NCI-H345 treated with DMSO at 0.1 percent for 48 hours (cell line): ENCODE measurements at regions not wholly inside any gene's neighbourhood (a gene's known extent, or its start where the extent isn't known, plus 50 kb on each side); places are given as distances from the start of the nearest gene placed in this dataset.
"Not testable (repeated sequence)": the region's sequence is repeated elsewhere in the genome, so short reads cannot be mapped to it uniquely, and the experiment has no call there.

ENCODE experiments used
- DNase-seq: peaks from one replicate; lab custom pipeline; 2025; ENCODE audit not compliant: unreplicated experiment; lab: John Stamatoyannopoulos, UW

DNA sequence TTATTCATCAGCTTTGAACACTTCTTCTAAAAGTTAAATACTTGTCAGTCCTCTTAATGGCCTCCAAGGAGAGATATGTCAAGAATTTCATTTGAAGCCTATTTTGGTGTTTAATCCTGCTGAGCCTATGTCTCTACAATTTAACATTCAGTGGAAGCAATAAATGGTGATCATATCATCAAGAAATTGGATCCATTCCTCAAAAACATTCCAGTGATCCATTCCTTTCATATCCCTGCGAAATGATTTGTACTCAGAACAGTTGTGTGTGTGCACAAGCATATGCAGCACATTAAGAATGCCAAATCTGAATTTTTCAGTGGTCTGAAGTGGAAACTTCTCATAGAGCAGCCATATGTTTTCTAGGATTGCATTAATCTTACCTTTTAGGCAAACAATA lies 373.7 kb upstream of the SYT1 start:
- no peak for DNase-seq

DNA sequence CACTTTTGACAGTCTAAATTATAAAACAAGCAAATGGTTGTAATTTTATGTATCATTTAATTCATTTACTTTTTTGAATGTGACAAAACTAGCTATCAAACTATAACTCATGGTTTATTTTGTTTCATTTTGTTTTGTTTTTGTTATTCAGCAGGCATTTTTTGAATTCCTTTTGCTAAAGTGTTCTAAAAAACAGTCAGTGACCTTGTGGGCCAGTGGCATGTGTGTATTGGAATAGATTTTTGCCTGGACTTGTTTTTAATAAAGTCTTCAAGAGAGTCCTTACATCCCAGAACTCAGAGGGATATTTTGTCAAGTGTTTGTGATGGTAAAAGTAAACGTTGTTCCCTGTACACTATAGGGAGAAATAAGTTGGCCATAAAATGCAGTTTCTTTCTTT lies 369.7 kb upstream of the SYT1 start:
- no peak for DNase-seq

DNA sequence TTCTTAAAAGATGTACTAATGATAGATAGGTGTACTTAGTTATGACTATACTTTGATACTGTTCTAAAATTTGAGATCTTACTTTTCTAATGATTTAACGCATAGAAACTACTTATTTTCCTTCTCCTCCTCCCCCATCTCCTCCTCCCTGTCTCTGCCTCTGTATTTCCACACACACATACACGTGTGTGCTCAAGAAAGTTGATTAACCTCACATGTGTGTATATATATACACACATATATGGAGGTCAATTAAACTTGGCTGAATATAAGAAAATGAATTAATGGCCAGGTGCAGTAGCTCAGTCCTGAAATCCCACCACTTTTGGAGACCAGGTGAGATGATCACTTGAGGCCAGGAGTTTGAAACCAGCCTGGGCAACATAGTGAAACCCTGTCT lies 362.7 kb upstream of the SYT1 start:
- DNase-seq: no peak

DNA sequence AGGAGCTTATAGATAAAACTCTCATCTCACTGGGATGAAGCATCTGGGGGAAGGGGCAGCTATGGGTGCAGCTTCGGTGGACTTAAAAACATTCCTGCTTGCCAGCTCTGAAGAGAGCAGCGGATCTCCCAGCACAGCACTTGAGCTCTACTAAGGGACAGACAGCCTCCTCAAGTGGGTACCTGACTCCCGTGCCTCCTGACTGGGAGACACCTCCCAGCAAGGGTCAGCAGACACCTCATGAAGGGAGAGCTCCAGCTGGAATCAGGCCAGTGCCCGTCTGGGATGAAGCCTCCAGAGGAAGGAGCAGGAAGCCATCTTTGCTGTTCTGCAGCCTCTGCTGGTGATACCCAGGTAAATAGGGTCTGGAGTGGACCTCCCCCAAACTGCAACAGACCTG lies 345.2 kb upstream of the SYT1 start:
- DNase-seq: no peak

DNA sequence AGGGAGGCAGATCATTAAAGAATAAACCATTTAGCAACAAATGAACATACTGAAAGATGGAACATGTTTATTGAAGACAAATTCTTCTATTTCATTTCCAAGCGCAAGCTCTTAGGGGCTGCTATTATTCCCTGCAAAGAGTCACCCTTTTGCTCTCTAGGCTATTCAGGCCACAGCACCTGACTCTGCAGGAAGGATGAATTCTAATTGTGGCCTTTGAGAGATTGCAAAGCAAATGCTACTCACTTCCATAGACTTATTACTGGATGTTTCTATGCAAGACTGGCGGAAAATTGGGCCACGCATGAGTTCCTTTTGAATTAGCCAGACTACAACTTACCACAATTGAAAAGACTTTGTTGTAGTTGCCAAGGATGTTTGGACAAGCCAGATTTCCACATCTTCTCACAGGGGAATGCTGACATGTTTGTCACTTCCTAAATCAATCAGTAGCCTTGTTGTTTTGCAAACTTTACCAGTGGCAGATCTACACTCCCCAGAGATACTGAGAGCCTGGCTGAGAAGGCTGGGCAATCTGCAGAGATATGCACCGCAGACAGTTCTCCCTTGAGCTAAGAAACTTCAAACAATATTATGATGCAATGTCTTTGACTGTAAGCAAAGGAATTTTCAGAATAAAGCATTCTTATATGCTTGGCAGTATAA lies 334.3 kb upstream of the SYT1 start:
- peak; percentile 33 for DNase-seq

DNA sequence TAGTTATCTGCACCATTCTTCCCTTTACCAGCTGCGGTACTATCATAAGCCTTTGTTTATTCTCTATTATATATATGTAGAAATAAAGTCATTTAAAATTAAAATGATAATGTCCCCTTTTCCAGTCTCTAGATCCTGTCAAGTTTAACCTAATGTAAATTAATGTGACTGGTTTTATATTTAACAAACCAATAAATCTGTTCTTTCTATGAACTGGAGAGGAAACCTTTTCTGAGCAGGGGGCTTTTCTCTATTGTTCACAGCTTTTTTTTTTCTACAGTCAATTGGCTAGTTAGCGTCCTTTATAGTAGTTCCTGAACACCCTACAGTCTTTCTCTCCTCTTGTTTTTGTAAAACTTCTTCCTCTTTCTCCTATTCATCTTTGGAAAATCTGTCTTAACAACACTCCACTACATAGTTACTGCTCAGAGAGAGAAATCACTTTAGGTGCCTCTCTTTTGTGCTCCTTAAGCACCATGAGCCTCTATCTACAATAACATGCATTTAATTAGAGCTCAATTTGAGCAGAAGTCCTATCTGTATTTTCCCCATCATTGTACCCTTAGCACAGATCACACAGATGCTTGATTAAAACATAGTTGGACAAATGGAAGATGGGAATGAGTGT lies 332.6 kb upstream of the SYT1 start:
- no peak for DNase-seq

DNA sequence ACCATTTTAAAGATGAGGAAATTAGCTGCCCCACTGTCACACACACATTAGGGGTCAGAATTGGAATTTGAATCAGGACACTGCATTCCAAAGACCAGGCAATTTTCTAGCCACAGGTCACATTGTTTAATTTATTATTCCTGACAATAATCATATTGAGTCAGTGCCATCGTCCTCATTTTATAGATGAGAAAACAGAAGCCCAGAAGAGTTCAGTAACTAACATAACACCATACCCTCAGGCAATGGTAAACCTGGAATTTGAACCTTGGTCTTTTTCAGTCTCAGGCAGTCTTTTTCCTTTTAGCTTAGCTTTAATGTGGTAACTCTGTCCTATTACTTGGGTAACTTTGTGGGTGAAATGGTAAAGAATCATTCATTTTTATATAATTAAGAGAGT lies 330.3 kb upstream of the SYT1 start:
- DNase-seq: no peak

DNA sequence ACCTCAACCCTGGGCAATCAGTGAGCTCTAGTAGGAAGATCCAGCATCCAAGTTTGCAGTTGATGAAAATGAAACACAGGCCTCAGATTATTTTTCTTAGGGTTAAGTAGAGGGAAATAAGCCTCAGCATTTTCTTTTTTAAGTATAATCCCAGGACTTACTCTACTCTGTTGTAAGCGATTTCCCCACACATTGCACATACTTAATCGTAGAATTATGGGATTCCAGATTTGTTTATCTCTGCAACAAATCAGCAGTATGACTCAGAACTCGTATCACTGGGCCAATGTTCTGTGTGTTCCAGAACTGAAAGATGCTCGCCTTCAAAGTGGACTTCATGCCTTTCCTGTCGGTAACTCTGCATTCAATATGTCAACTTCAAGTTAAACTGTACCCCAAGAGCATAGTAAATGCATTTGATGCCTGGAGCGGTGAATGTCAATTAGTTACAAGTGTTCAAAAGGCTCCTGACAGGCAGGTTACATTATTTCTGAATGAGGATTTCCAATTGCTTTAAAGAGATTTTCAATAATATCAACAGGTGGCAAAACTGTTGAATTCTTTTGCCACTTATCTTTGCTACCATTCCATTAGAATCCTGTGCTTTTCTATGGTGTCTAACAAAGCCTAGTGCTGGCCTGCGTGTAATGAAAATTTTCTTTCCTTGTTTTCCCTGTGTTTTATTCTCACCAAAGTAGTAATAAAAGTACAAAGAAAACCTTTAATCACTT lies 323.8 kb upstream of the SYT1 start:
- DNase-seq: no peak

DNA sequence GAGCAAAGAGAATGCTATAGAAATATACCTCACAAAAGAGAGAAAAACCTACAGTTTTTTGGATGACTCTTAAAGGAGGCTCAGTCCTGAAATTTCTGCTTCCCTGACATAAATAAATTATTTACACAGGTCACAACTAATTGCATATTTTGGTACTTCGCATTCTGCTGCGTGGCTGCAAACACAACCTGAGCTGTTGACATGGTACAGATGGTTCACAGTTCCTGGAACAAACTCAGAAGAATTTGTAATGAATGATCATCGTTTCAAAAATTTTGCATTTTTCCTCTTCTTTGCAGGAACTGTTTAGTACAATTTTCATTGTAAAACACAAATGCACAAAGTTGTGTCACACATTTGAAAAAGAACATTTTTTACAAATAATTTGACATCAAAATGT lies 313.7 kb upstream of the SYT1 start:
- DNase-seq: no peak

DNA sequence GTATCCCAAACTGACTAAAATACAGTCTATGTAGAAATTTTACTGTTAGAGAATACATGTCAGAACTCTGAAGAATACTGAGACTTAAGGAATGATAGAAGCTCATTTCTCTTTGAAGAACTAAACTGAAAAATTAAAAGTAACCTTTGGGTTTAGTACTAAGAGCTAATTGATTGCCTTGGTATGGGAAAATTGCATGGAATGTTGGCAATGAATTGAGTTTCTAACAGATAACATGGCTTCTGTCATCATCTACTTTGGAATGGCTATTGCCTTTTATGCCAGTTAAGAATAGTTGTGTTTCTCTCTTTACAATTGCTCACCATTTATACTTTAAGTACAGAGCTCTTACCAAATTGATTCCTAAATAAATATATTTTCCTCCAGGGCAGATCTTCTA lies 308.8 kb upstream of the SYT1 start:
- no peak for DNase-seq

DNA sequence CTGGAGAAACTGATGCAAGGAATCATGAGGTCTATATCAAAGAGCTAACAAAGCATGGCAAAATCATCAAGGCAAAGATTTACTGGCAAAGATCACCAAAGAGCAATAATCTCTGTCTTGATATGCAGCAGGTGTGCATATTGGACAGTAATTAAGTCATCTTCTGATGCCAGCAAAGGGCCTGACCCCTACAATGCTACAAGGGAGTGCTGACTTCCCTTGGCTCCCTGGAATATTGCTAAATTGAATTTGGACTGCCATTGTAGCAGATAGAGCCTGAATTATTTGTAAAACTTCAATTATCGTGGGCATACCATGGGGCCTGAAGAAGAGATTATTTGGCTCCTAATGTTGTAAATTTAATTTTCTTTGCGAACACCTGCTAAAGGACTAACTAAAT lies 307.9 kb upstream of the SYT1 start:
- no peak for DNase-seq

DNA sequence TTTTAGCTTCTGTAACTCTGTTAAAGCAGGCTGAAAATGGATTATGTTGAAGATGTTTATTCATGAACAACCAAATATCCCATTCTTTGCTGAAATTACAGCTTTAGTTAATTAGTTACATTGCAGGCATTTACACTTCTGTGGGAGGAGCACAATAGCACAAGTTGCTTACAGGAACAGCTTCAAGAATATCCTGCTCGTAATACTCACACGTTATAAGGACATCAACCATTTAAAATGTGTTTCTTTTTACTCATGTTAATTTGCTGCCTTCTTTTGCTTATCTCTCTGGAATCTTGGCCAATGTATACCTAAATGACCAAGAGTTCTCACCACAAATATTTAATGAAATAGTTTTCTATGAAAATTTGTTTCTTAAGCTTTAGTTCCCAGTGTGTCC lies 305.2 kb upstream of the SYT1 start:
- no peak for DNase-seq

DNA sequence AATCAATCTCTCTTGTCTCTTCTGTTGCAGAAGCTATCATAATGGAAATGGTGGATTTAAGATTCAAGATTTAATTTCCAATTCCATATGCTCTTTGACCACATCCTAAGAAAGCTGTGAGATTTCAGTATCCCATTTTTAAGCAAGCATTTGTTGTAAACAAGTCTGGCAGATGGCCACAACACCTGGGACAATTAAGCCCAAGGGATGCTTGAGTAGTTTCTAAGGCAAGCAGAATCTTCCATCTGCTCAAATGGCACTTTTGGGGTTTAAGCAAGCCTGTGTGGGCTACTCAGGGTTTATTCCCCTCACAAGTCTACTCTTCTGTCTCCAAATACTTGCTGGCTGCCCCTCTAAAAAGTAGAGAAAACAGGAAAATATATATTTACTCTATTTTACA lies 304.7 kb upstream of the SYT1 start:
- DNase-seq: no peak

DNA sequence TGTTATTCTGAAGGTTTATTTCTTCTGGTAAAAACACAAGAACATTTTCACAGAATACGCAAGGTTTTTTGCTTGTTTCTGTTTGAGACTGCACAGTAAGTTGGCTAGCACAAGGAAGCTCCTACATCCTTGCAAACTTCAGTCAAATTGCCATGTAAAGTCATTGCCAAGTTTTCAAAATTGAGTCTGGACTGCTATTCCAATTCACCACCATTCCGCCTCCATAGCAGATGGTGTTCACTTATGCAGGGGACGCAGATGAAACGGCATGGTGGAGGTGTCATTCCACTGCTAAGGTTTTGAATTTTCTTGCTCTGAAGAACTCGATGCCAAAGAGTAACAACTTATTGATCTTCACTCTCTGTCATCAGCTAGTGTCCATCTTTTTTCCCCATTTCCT lies 303.9 kb upstream of the SYT1 start:
- DNase-seq: no peak

DNA sequence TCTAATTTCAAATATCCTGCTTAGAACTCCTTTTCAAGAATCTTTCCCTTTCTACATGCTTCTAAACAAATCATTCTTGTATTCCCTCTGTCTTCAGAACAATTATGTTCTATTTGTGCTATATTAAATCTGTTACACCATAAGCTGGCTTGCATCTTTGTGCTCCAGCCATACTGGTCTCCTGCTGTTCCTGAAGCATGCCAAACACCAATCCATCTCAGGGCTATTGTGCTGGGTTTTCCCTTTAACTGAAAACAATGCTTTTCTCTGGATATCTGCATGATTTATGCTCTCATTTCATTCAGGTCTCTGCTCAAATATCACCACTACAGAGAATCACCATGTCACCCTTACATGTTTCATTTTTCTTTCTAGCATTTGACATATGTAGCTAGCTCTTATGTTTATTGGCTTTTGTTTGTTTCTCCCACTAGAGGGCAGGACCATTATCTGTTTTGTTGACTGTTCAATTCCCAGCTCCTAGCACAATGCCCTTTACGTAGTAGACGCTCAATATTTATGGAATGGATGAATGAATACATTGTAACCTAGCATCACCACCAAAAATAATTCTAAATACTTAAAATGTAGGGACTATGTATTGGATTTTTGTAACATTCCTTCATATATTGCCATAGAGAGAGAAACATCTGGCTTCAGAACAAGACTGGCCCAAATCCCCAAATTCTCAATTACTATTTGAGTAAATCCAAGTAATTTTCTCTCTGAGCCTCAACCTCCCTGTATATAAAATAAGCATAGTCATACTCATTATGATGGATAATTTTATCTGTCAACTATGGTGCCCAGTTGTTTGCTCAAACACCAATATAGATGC lies 302.0 kb upstream of the SYT1 start:
- peak; percentile 6 for DNase-seq

DNA sequence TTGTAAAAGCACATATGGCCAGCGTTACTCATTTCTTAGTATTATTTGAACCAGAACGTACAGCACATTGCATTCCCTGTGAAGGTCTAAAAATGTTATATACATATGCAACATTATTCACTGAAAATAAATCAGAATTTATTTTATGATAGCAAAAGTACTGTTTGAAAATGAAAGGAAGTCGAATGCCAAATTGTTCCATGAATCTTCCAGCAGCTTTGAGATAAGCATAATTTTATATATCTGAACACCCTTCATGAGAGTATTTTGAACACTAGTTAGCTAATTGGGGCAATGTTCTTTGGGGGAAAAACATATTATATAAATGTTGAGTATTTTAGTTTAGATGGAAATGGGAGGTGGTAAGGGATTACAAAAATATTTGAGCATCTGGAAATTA lies 300.7 kb upstream of the SYT1 start:
- no peak for DNase-seq

DNA sequence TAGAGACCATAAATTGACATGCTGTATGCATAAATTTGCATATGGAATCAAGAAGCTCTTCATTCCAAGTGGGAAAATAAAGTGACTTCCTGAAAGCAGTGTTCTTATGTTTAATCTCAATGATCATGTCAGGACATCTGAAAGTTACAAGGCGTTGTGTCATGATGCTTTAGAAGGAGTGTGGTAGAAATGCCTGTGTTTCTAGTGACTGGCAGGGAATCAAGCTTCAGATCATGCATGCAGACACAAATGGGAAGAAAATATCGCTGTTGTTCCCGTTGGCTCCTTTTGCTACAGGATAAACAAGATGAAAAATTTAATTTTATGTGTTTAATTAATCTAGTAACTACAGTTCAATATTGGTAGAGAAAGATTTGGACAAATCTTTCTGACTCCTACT lies 298.1 kb upstream of the SYT1 start:
- DNase-seq: no peak

DNA sequence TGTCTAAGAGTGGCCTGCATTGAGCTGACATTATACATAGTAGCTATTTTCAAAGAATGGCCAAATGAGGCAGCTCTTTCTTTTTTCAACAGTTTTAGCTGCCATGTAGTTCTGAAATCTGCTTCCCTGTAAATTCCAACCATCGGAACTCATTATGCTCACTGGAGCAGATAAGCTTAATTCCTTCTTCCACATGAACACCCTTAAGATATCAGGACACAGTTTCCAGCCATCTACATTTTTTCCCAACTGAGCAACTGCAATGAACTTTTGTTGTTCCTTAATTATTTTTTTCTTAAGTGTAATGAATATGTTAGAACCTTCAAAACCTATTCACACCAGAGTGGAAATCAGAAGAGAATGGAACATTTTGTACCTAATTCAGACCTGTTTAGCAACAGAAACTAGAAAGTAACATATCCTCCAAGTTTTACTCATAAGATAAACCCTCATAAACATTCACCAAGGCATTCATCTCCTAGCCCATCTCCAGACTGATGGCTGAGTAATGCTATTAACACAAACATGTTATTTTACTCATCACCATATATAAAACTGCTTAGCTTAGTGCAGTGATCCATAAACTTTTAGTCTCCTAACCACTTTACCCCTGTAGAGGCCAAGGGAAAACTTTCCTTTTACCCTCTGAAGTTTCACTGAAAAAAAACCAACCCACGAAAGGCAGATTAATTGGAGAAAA lies 296.1 kb upstream of the SYT1 start:
- no peak for DNase-seq

DNA sequence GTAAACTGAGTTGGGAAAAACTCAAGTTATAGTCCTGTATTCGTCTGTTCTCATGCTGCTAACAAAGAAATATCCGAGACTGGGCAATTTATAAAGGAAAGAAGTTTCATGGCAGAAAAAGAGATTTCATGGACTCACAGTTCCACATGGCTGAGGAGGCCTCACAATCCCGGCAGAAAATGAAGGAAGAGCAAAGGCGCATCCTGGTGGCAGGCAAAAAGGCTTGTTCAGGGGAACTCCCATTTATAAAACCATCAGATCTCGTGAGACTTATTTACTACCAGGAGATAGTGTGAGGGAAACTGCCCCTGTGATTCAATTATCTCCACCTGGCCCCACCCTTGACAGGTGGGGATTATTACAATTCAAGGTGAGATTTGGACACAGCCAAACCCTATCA lies 292.6 kb upstream of the SYT1 start:
- DNase-seq: no peak

DNA sequence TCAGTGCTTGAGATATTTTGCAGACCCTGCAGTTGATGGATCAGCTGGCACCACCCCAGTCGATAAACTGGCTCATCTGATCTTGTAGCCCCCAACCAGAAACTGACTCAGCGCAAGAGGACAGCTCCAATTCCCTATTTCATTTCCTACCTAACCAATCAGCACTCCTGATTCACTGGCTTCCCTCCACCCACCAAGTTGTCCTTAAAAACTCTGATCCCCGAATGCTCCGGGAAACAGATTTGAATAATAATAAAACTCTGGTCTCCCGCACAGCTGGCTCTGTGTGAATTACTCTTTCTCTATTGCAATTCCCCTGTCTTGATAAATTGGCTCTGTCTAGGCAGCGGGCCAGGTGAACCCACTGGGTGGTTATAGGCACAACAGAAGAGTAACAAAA lies 289.4 kb upstream of the SYT1 start:
- not testable (repeated sequence) for DNase-seq

DNA sequence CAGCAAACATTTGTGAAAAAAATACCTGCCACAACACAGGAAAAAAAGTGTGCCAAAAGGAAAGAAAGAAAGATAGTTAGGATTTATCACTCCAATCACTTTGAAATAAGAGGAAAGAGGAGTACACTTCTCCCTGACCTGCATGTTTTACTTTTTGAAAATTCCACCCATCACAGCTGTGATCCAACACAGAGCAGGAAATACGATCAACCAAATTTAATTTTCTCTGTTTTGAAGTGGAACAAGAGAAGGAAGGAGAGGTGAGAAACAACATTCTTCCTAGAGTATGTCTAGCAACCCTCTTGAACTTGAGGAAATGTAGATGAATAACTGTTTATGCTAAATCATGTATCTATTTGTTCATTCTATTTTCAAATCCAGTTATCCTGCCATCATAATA lies 284.7 kb upstream of the SYT1 start:
- DNase-seq: no peak
